Activated B cell treated with CpG ODN at 0.5 μM for 24 hours (primary cell): ENCODE measurements at regions not wholly inside any gene's neighbourhood (a gene's known extent, or its start where the extent isn't known, plus 50 kb on each side); places are given as distances from the start of the nearest gene placed in this dataset.
"Not testable (repeated sequence)": the region's sequence is repeated elsewhere in the genome, so short reads cannot be mapped to it uniquely, and the experiment has no call there.

ENCODE experiments used
- ATAC-seq: fragments of 200-7000 bp; cut with Tn5 transposase; one replicate; pipeline ENCODE4 v1.10.0; 2021; ENCODE audit warnings: low read depth, mild to moderate bottlenecking, moderate library complexity
- CTCF ChIA-PET: fragments of 350-600 bp; sonication (Branson Sonifier 250); formaldehyde crosslinking; loops from one replicate; lab custom pipeline; 2021; ENCODE audit warnings: antibody characterized with exemption; lab: Charles Lee
- POLR2A ChIA-PET: fragments of 350-600 bp; sonication (Branson Sonifier 250); formaldehyde crosslinking; loops from one replicate; lab custom pipeline; 2021; ENCODE audit warnings: antibody characterized with exemption; lab: Charles Lee
- DNase-seq: peaks from one replicate; pipeline ENCODE4 v3.0.0; 2022
- H3K27ac Mint-ChIP-seq: one replicate; pipeline ENCODE4 v1.8.0; 2020; ENCODE audit warnings: mixed read lengths
- H3K27me3 Mint-ChIP-seq: one replicate; pipeline ENCODE4 v1.8.0; 2021; ENCODE audit warnings: mixed read lengths
- H3K36me3 Mint-ChIP-seq: one replicate; pipeline ENCODE4 v1.8.0; 2021; ENCODE audit warnings: low read depth, mixed read lengths
- H3K4me1 Mint-ChIP-seq: one replicate; pipeline ENCODE4 v1.8.0; 2021; ENCODE audit warnings: mixed read lengths
- H3K4me3 Mint-ChIP-seq: one replicate; pipeline ENCODE4 v1.8.0; 2020; ENCODE audit warnings: mild to moderate bottlenecking, mixed read lengths
- H3K9me3 Mint-ChIP-seq: one replicate; pipeline ENCODE4 v1.8.0; 2020; ENCODE audit warnings: mixed read lengths
- intact Hi-C: fragments of 100-400 bp; cut with micrococcal nuclease; formaldehyde crosslinking; loops from one replicate; pipeline ENCODE4 v1.15.1; 2024
- TF ChIP-seq, protein P1 (sequence below): fragments of 200-600 bp; IDR thresholded peaks from one replicate; pipeline ENCODE4 v1.8.0; 2022; ENCODE audit warnings: antibody characterized with exemption, mild to moderate bottlenecking

GRCh38 chr17:71780596-71780995 lies 340.2 kb upstream of the SOX9 start:
- intact Hi-C loops = no loop called here
- ChIA-PET CTCF (no interaction called here), POLR2A (no interaction called here)
- TF ChIP-seq, protein P1, sequence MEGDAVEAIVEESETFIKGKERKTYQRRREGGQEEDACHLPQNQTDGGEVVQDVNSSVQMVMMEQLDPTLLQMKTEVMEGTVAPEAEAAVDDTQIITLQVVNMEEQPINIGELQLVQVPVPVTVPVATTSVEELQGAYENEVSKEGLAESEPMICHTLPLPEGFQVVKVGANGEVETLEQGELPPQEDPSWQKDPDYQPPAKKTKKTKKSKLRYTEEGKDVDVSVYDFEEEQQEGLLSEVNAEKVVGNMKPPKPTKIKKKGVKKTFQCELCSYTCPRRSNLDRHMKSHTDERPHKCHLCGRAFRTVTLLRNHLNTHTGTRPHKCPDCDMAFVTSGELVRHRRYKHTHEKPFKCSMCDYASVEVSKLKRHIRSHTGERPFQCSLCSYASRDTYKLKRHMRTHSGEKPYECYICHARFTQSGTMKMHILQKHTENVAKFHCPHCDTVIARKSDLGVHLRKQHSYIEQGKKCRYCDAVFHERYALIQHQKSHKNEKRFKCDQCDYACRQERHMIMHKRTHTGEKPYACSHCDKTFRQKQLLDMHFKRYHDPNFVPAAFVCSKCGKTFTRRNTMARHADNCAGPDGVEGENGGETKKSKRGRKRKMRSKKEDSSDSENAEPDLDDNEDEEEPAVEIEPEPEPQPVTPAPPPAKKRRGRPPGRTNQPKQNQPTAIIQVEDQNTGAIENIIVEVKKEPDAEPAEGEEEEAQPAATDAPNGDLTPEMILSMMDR = no peak
- Mint-ChIP-seq H3K36me3 (no peaks in the 10 kb centered on the region), H3K4me1 (no peaks in the 10 kb centered on the region), H3K27ac (no peak overlapping the region), H3K4me3 (no peak overlapping the region), H3K9me3 (no peaks in the 10 kb centered on the region), H3K27me3 (no peaks in the 10 kb centered on the region)
- DNase-seq (no peak), ATAC-seq (no peak)

GRCh38 chr17:71782021-71782420 lies 338.8 kb upstream of the SOX9 start:
- H3K9me3 Mint-ChIP-seq, ATAC-seq, H3K36me3 Mint-ChIP-seq, intact Hi-C loops, DNase-seq, H3K27ac Mint-ChIP-seq, H3K27me3 Mint-ChIP-seq, CTCF ChIA-PET, POLR2A ChIA-PET, H3K4me3 Mint-ChIP-seq, H3K4me1 Mint-ChIP-seq: not testable (repeated sequence)

- no peaks in the 10 kb centered on the region for H3K27me3 Mint-ChIP-seq
- H3K9me3 Mint-ChIP-seq = peaks cover 5% of the 10 kb centered on the region
- CTCF ChIA-PET = no interaction called here
- no peak overlapping the region for H3K27ac Mint-ChIP-seq
- no peak for ATAC-seq
- TF ChIP-seq, protein P1 = no peak
- no peak overlapping the region for H3K4me3 Mint-ChIP-seq
- H3K36me3 Mint-ChIP-seq = no peaks in the 10 kb centered on the region
- POLR2A ChIA-PET = no interaction called here
- intact Hi-C loops = no loop called here
- no peaks in the 10 kb centered on the region for H3K4me1 Mint-ChIP-seq
- no peak for DNase-seq
Measured at GRCh38 chr17:71790791-71791190, 330.0 kb upstream of the SOX9 start.

- CTCF ChIA-PET = no interaction called here
Measured at GRCh38 chr17:71791311-71791710, 329.5 kb upstream of the SOX9 start.

DNA sequence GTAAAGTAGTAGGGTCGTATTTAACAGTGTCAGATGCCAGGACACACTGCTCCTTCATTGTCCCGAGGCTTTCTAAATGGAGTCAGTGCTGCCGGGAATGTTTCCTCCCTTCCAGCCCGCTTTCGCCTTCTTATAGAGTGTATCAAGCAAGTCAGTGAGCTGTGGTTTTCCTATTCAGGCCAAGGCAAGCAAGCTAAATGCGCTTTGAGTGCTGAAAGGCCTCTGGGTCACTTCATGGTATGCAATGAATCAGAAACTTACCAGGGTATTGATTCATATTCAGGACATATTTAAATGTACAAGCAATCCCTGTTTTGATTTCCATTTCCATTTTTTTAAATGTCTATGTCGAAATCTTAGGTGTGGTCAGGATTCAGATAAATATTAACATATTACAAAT lies 327.9 kb upstream of the SOX9 start:
- Mint-ChIP-seq H3K36me3 (no peaks in the 10 kb centered on the region), H3K9me3 (peaks cover 8% of the 10 kb centered on the region), H3K27me3 (no peaks in the 10 kb centered on the region), H3K27ac (no peak overlapping the region), H3K4me3 (no peak overlapping the region), H3K4me1 (no peaks in the 10 kb centered on the region)
- CTCF ChIA-PET = no interaction called here
- ATAC-seq (no peak), DNase-seq (no peak)
- TF ChIP-seq, protein P1 = no peak
- intact Hi-C loops = no loop called here
- POLR2A ChIA-PET = no interaction called here

More at GRCh38 chr17:71791311-71791710, 329.5 kb upstream of the SOX9 start:
- Mint-ChIP-seq H3K27ac (no peak overlapping the region), H3K27me3 (no peaks in the 10 kb centered on the region), H3K4me1 (no peaks in the 10 kb centered on the region), H3K9me3 (peaks cover 7% of the 10 kb centered on the region), H3K36me3 (no peaks in the 10 kb centered on the region), H3K4me3 (no peak overlapping the region)
- POLR2A ChIA-PET = no interaction called here
- intact Hi-C loops = no loop called here
- no peak for DNase-seq
- TF ChIP-seq, protein P1 = no peak
- no peak for ATAC-seq

DNA sequence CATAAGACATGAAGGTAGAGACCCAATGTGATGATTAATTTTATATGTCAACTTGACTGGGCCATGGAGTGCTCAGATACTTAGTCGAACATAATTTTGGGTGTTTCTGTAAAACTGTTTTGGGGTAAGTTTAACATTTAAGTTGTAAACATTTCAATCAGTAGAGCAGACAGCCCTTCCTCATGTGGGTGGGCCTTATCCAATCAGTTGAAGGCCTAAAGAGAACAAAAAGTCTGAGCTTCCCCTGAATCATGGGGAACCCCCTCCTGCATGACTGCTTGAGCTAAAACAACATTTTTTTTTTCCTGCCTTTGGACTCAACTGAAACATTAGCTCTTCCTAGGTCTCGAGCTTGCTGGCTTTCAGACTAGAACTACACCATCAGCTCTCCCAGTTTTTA lies 327.3 kb upstream of the SOX9 start:
- POLR2A ChIA-PET = no interaction called here
- CTCF ChIA-PET = no interaction called here
- Mint-ChIP-seq H3K4me3 (no peak overlapping the region), H3K27ac (no peak overlapping the region), H3K36me3 (no peaks in the 10 kb centered on the region), H3K4me1 (no peaks in the 10 kb centered on the region), H3K9me3 (peaks cover 10% of the 10 kb centered on the region), H3K27me3 (no peaks in the 10 kb centered on the region)
- TF ChIP-seq, protein P1 = no peak
- intact Hi-C loops = no loop called here
- ATAC-seq = no peak
- DNase-seq = no peak
